ENCODE measurements at regions not wholly inside any gene's neighbourhood (a gene's known extent, or its start where the extent isn't known, plus 50 kb on each side); places are given as distances from the start of the nearest gene placed in this dataset.

GRCh38 chr14:40452674-40453073 is 1020.4 kb upstream of the FBXO33 start:
- 74 to 89% methylated on average over 1 of the region's 1 CpG for WGBS, 2 donors
- TF ChIP-seq CTCF (IDR thresholded peaks at IDR 0.05) = no peak
- no peak for TF ChIP-seq POLR2A (IDR thresholded peaks at IDR 0.05)
- no peak overlapping the region for H3K27ac ChIP-seq
- intact Hi-C loops (cut with DNase I) = no loop called here
- no peaks in the 10 kb centered on the region for H3K27me3 ChIP-seq
- DNase-seq (no peak), ATAC-seq (no peak)
- no peaks in the 10 kb centered on the region for H3K36me3 ChIP-seq (replicated peaks in 1 of 2; ENCODE audit: insufficient read depth in 1 of 2, low read depth in 2 of 2)
- H3K9me3 ChIP-seq = no peaks in the 10 kb centered on the region
- H3K4me1 ChIP-seq = no peaks in the 10 kb centered on the region
- H3K4me3 ChIP-seq = no peak overlapping the region

- intact Hi-C loops (cut with DNase I) = no loop called here
- no peaks in the 10 kb centered on the region for H3K36me3 ChIP-seq (replicated peaks in 1 of 2; ENCODE audit: insufficient read depth in 1 of 2, low read depth in 2 of 2)
- H3K27me3 ChIP-seq = no peaks in the 10 kb centered on the region
- 68 to 77% methylated on average over 3 of the region's 3 CpGs for WGBS, 2 donors
- no peak for TF ChIP-seq POLR2A (IDR thresholded peaks at IDR 0.05)
- no peak for TF ChIP-seq CTCF (IDR thresholded peaks at IDR 0.05)
- DNase-seq = no peak
- H3K4me3 ChIP-seq = no peak overlapping the region
- H3K27ac ChIP-seq = no peak overlapping the region
- H3K9me3 ChIP-seq = no peaks in the 10 kb centered on the region
- ATAC-seq = no peak
- no peaks in the 10 kb centered on the region for H3K4me1 ChIP-seq
Measured at GRCh38 chr14:40447017-40447416, 1014.8 kb upstream of the FBXO33 start.

DNA sequence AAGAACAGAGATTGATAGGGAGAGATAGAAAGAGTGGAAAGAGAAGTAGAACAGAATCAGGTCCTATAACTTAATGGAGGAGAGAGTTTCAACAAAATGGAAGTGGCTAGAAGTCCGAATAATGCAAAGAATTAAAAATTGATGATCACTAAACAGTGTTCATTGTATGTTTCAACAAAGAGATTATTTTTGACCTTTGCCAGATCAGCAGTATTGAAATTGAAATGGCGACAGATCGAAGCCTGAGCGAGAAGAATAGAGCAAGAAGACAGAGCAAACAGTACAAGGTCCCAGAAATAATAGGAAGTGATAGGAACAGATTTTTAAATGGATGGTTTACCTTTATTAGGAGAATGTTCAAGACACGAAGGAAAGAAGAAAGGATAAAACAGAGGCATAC is 1012.8 kb upstream of the FBXO33 start:
- Histone ChIP-seq H3K36me3 (replicated peaks in 1 of 2; ENCODE audit: insufficient read depth in 1 of 2, low read depth in 2 of 2) (no peaks in the 10 kb centered on the region), H3K9me3 (no peaks in the 10 kb centered on the region), H3K27me3 (no peaks in the 10 kb centered on the region), H3K27ac (no peak overlapping the region), H3K4me3 (no peak overlapping the region), H3K4me1 (no peaks in the 10 kb centered on the region)
- WGBS, 2 donors = 62 to 64% methylated on average over 5 of the region's 5 CpGs
- no peak for ATAC-seq
- no peak for TF ChIP-seq CTCF (IDR thresholded peaks at IDR 0.05)
- TF ChIP-seq POLR2A (IDR thresholded peaks at IDR 0.05) = no peak
- intact Hi-C loops (cut with DNase I) = no loop called here
- no peak for DNase-seq

DNA sequence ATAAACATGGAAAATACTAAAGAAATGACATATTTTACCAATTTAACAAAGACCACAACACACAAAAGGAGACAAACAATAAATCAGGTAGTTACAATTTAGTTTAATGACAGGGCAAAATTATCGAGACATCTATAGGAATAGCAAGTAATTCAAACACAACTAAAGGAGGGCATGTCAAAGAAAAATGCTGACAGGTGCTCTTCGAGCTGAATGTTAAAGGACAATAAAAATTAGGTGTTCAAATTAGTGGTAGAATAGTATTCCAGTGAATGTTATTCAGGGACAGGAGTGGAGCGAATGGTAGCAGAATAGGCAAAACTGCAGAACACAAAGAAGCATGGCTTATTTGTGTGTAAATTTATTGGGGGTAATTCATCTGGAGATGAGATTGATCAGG is 1004.3 kb upstream of the FBXO33 start:
- no peaks in the 10 kb centered on the region for H3K4me1 ChIP-seq
- H3K27me3 ChIP-seq = no peaks in the 10 kb centered on the region
- H3K36me3 ChIP-seq (replicated peaks in 1 of 2; ENCODE audit: insufficient read depth in 1 of 2, low read depth in 2 of 2) = no peaks in the 10 kb centered on the region
- no peak overlapping the region for H3K27ac ChIP-seq
- H3K4me3 ChIP-seq = no peak overlapping the region
- TF ChIP-seq CTCF (IDR thresholded peaks at IDR 0.05) (no peak), POLR2A (IDR thresholded peaks at IDR 0.05) (no peak)
- 63 to 66% methylated on average over 3 of the region's 3 CpGs for WGBS, 2 donors
- no peaks in the 10 kb centered on the region for H3K9me3 ChIP-seq
- ATAC-seq = no peak
- DNase-seq = no peak
- intact Hi-C loops (cut with DNase I) = no loop called here

DNA sequence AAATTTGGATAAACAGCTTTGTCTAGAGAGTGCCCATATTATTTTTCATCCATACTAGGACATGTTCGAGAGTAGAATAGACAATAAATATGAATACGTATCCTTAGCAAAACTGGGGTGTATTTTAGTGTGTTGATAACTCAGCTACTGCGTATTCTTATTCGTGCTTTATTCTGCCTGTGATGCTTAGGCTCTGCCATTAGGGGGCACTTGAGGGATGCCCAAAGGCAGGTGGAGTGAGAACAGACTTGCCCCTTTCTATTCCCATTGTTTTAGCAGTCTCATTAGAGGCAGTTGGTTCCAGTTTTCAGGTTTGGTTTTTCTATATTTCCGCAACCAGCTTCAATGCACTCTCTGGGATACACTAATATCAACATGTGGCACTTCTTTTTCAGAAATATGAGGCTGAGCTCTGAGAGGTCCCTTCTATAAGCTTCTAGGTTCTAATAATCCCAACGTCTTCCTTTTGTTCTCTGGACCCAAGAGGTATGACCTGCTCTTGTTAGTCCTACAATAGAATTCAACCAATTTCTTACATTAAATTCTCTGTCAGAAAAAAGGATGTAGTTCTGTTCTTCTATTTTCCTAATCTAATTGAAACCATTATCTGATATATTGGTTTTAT is 985.7 kb upstream of the FBXO33 start:
- Histone ChIP-seq H3K27me3 (no peaks in the 10 kb centered on the region), H3K27ac (no peak overlapping the region), H3K9me3 (no peaks in the 10 kb centered on the region), H3K36me3 (replicated peaks in 1 of 2; ENCODE audit: insufficient read depth in 1 of 2, low read depth in 2 of 2) (no peaks in the 10 kb centered on the region), H3K4me3 (no peak overlapping the region), H3K4me1 (no peaks in the 10 kb centered on the region)
- intact Hi-C loops (cut with DNase I) = no loop called here
- WGBS, 2 donors = 24 to 28% methylated on average over 6 of the region's 6 CpGs
- ATAC-seq (no peak), DNase-seq (peak in 3 of 4 donors; percentile 5 to 30 (median 14))
- no peak for TF ChIP-seq POLR2A (IDR thresholded peaks at IDR 0.05)
- TF ChIP-seq CTCF (IDR thresholded peaks at IDR 0.05) = peak in 6 of 7 experiments; percentile 39 to 54 (median 46)
